Smooth muscle cell (in vitro differentiated cells): ENCODE measurements at regions not wholly inside any gene's neighbourhood (a gene's known extent, or its start where the extent isn't known, plus 50 kb on each side); places are given as distances from the start of the nearest gene placed in this dataset.

Source experiments
- DNase-seq: peaks from one replicate; lab custom pipeline; 2025; ENCODE audit not compliant: unreplicated experiment; lab: John Stamatoyannopoulos, UW
- H2AFZ ChIP-seq: fragments of 200-600 bp; sonication (generic); 2 replicates; pipeline ENCODE4 v1.6.0; 2016; ENCODE audit warnings: antibody characterized with exemption, low read depth, mild to moderate bottlenecking
- H3F3A ChIP-seq: fragments of 200-600 bp; sonication (generic); 2 replicates; pipeline ENCODE4 v1.6.0; 2017; ENCODE audit warnings: antibody characterized with exemption, low read depth
- H3K27ac ChIP-seq: fragments of 200-600 bp; sonication (generic); 2 replicates; pipeline ENCODE4 v1.5.1; 2016; ENCODE audit warnings: low read depth, mild to moderate bottlenecking
- H3K27me3 ChIP-seq: fragments of 200-600 bp; sonication (generic); 2 replicates; pipeline ENCODE4 v1.6.1; 2016; ENCODE audit warnings: low read depth, mild to moderate bottlenecking
- H3K36me3 ChIP-seq: fragments of 200-600 bp; sonication (generic); 2 replicates; pipeline ENCODE4 v1.5.1; 2016; ENCODE audit warnings: low read depth
- H3K4me1 ChIP-seq: fragments of 200-600 bp; sonication (generic); 2 replicates; pipeline ENCODE4 v1.5.1; 2016; ENCODE audit warnings: low read depth
- H3K4me2 ChIP-seq: fragments of 200-600 bp; sonication (generic); 2 replicates; pipeline ENCODE4 v1.6.0; 2016; ENCODE audit warnings: mild to moderate bottlenecking
- H3K4me3 ChIP-seq: fragments of 200-600 bp; sonication (generic); 2 replicates; pipeline ENCODE4 v1.5.1; 2016; ENCODE audit warnings: mild to moderate bottlenecking
- H3K79me2 ChIP-seq: fragments of 200-600 bp; sonication (generic); 2 replicates; pipeline ENCODE4 v1.6.0; 2016; ENCODE audit warnings: low read depth, mild to moderate bottlenecking
- H3K9ac ChIP-seq: fragments of 200-600 bp; sonication (generic); 2 replicates; pipeline ENCODE4 v1.6.0; 2016; ENCODE audit warnings: low read depth
- H3K9me3 ChIP-seq: fragments of 200-600 bp; sonication (generic); replicated peaks from 2 replicates; pipeline ENCODE4 v1.5.1; 2016; ENCODE audit warnings: low read depth
- H4K20me1 ChIP-seq: fragments of 200-600 bp; sonication (generic); 2 replicates; pipeline ENCODE4 v1.6.0; 2016; ENCODE audit warnings: low read depth
- CTCF ChIP-seq: fragments of 200-600 bp; sonication (generic); IDR thresholded peaks from 2 replicates; pipeline ENCODE4 v1.5.1; 2017; ENCODE audit warnings: borderline replicate concordance, mild to moderate bottlenecking, antibody characterized with exemption; ENCODE audit not compliant: insufficient read depth, poor library complexity, severe bottlenecking
- WGBS: methylation state at CpG from one replicate; pipeline ENCODE4 v1.1.7; 2016; ENCODE audit warnings: low lambda C conversion rate; 5-methylcytosine and 5-hydroxymethylcytosine counted together

DNA sequence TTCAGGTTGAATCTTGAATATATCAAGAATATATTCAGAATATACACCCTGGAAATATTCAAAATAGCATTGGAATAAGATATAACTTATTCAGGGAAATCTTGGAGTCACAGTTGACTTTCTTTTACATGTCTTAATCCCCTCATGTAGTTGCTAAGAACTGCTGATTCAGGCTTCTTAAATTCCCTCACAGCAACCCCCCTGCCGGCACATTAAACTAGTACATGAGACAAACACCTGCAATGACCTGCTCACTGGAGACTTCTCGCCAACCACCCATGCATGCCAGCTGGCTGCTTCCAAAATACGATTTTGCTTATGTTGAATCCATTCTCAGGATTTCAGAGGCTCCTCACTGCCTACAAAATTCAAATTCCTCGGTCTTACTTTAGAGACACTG is 997.1 kb downstream of the EFNB2 start:
- H4K20me1 ChIP-seq = no peaks in the 10 kb centered on the region
- H3K4me1 ChIP-seq = no peaks in the 10 kb centered on the region
- no peak for DNase-seq
- H3K79me2 ChIP-seq = no peaks in the 10 kb centered on the region
- no peak overlapping the region for H3K27ac ChIP-seq
- H3K36me3 ChIP-seq = no peaks in the 10 kb centered on the region
- H3K9ac ChIP-seq = no peak overlapping the region
- no peaks in the 10 kb centered on the region for H3K9me3 ChIP-seq
- H3K4me2 ChIP-seq = no peak overlapping the region
- H3F3A ChIP-seq = no peaks in the 10 kb centered on the region
- 75% methylated on average over 4 of the region's 4 CpGs for WGBS
- no peak overlapping the region for H3K4me3 ChIP-seq
- TF ChIP-seq CTCF = no peak
- no peak overlapping the region for H2AFZ ChIP-seq
- no peaks in the 10 kb centered on the region for H3K27me3 ChIP-seq

- H3K4me1 ChIP-seq = no peaks in the 10 kb centered on the region
- H3K27ac ChIP-seq = no peak overlapping the region
- TF ChIP-seq CTCF = no peak
- no peaks in the 10 kb centered on the region for H3F3A ChIP-seq
- no peaks in the 10 kb centered on the region for H3K79me2 ChIP-seq
- H3K36me3 ChIP-seq = no peaks in the 10 kb centered on the region
- 96% methylated on average over 7 of the region's 7 CpGs for WGBS
- H2AFZ ChIP-seq = no peak overlapping the region
- no peak overlapping the region for H3K9ac ChIP-seq
- no peaks in the 10 kb centered on the region for H4K20me1 ChIP-seq
- no peak overlapping the region for H3K4me3 ChIP-seq
- H3K27me3 ChIP-seq = no peaks in the 10 kb centered on the region
- DNase-seq = no peak
- no peaks in the 10 kb centered on the region for H3K9me3 ChIP-seq
- no peak overlapping the region for H3K4me2 ChIP-seq
Observed at GRCh38 chr13:105537113-105537512, 998.3 kb downstream of the EFNB2 start.

GRCh38 chr13:105530468-105530867 is 1005.0 kb downstream of the EFNB2 start:
- Histone ChIP-seq H3K9me3 (no peaks in the 10 kb centered on the region), H4K20me1 (no peaks in the 10 kb centered on the region), H2AFZ (no peak overlapping the region), H3K27me3 (no peaks in the 10 kb centered on the region), H3K9ac (no peak overlapping the region), H3K4me3 (no peak overlapping the region), H3K27ac (no peak overlapping the region), H3K36me3 (no peaks in the 10 kb centered on the region), H3K79me2 (no peaks in the 10 kb centered on the region), H3K4me1 (no peaks in the 10 kb centered on the region), H3F3A (no peaks in the 10 kb centered on the region), H3K4me2 (no peak overlapping the region)
- no peak for TF ChIP-seq CTCF
- WGBS = 96% methylated on average over 3 of the region's 3 CpGs
- no peak for DNase-seq

GRCh38 chr13:105527127-105527526 is 1008.3 kb downstream of the EFNB2 start:
- H3K36me3 ChIP-seq = no peaks in the 10 kb centered on the region
- no peaks in the 10 kb centered on the region for H3K27me3 ChIP-seq
- H3K9me3 ChIP-seq = no peaks in the 10 kb centered on the region
- H2AFZ ChIP-seq = no peak overlapping the region
- no peak overlapping the region for H3K27ac ChIP-seq
- no peak overlapping the region for H3K4me3 ChIP-seq
- no peaks in the 10 kb centered on the region for H4K20me1 ChIP-seq
- no peaks in the 10 kb centered on the region for H3K79me2 ChIP-seq
- no peak overlapping the region for H3K4me2 ChIP-seq
- H3K9ac ChIP-seq = no peak overlapping the region
- 94% methylated on average over 5 of the region's 5 CpGs for WGBS
- TF ChIP-seq CTCF = no peak
- H3F3A ChIP-seq = no peaks in the 10 kb centered on the region
- no peaks in the 10 kb centered on the region for H3K4me1 ChIP-seq
- no peak for DNase-seq
